ENCODE measurements at regions not wholly inside any gene's neighbourhood (a gene's known extent, or its start where the extent isn't known, plus 50 kb on each side); places are given as distances from the start of the nearest gene placed in this dataset.

DNA sequence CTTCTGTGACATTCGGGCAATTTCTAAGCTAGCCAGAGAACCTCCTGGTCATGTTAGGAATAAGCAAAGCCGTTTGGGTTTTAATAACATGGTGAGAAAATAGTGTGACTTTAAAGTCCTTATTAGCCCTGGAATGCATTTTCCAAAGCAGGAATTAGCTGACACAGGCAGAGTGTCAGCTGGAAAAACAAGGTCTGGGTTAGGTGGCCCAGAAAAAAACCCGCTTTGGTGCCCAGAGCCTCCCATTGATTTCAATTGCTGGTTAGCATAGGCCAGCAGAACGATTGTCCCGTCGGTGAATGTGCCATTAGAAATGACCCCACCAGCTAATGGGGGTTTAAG lies 62.1 kb upstream of the CPEB4 start:
- Histone ChIP-seq H3K27ac (peak overlapping the region; percentile 82), H3K4me2 (no peak overlapping the region), H3K79me2 (no peaks in the 10 kb centered on the region), H4K20me1 (ENCODE audit: insufficient read depth, poor library complexity, severe bottlenecking) (no peaks in the 10 kb centered on the region), H3K36me3 (replicated peaks; ENCODE audit: insufficient read depth, low read depth) (no peaks in the 10 kb centered on the region), H2AFZ (no peak overlapping the region), H3K27me3 (no peaks in the 10 kb centered on the region), H3K9me3 (ENCODE audit: low read depth) (no peaks in the 10 kb centered on the region), H3K4me3 (no peak overlapping the region), H3K9me2 (replicated peaks; ENCODE audit: insufficient read depth) (no peaks in the 10 kb centered on the region), H3K4me1 (ENCODE audit: insufficient read depth) (peaks cover 30% of the 10 kb centered on the region)
- WGBS (ENCODE audit: low lambda C conversion rate, missing lambda C conversion rate), result 77% methylated on average over 6 of the region's 6 CpGs
- TF ChIP-seq, protein P1, sequence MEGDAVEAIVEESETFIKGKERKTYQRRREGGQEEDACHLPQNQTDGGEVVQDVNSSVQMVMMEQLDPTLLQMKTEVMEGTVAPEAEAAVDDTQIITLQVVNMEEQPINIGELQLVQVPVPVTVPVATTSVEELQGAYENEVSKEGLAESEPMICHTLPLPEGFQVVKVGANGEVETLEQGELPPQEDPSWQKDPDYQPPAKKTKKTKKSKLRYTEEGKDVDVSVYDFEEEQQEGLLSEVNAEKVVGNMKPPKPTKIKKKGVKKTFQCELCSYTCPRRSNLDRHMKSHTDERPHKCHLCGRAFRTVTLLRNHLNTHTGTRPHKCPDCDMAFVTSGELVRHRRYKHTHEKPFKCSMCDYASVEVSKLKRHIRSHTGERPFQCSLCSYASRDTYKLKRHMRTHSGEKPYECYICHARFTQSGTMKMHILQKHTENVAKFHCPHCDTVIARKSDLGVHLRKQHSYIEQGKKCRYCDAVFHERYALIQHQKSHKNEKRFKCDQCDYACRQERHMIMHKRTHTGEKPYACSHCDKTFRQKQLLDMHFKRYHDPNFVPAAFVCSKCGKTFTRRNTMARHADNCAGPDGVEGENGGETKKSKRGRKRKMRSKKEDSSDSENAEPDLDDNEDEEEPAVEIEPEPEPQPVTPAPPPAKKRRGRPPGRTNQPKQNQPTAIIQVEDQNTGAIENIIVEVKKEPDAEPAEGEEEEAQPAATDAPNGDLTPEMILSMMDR (IDR thresholded peaks at IDR 0.05; ENCODE audit: poor library complexity), result no peak
- TF ChIP-seq EZH2phosphoT487 (IDR thresholded peaks at IDR 0.05; ENCODE audit: low read depth, severe bottlenecking, unreplicated experiment) (no peak), EZH2 (IDR thresholded peaks at IDR 0.05; ENCODE audit: borderline replicate concordance) (no peak)
- DNase-seq (ENCODE audit: low spot score), result no peak

DNA sequence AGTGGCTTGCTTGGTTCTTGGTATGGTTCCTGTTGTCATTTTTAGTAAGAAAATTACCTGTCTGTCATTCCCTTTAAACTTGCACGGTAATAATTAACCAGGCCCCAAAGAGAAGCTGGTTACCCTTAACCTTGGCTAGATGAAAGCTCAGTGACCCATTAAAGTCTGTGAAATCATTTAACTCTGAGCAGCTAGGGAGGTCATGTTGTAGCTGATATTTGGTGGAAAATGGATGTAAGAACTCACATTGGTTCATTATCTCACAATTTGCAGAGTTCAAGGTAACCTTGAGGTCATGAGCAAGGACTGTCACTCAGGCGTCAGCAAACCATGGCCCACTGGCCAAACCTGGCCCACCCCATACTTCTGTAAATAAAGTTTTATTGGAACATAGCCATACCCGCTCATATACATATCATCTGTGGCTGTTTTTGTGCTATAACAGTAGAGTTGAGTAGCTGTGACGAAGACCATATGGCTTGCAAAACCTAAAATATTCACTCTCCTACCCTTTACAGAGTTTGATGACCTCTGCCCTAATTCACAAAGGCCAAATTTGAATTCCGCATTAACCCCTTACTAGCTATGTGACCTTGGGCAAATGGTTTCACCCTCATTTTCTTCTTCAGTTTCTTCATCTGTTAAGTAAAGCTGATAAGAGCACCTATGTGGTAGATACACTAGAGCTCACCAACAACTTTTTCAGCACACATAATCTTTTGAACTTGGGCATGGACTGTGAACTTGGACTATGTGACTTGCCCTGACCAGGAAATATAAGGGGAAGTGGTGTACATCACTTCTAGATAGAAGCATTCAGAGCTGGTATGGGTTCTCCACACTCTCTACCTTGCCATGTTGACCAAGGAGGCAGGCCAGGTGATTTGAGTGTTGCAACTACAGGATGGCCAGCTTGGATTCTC lies 61.5 kb upstream of the CPEB4 start:
- no peaks in the 10 kb centered on the region for H3K9me2 ChIP-seq (replicated peaks; ENCODE audit: insufficient read depth)
- H4K20me1 ChIP-seq (ENCODE audit: insufficient read depth, poor library complexity, severe bottlenecking), result no peaks in the 10 kb centered on the region
- H3K4me1 ChIP-seq (ENCODE audit: insufficient read depth), result peaks cover 30% of the 10 kb centered on the region
- H3K9me3 ChIP-seq (ENCODE audit: low read depth), result no peaks in the 10 kb centered on the region
- DNase-seq (ENCODE audit: low spot score), result no peak
- peak overlapping the region; percentile 82 for H3K27ac ChIP-seq
- TF ChIP-seq EZH2 (IDR thresholded peaks at IDR 0.05; ENCODE audit: borderline replicate concordance) (no peak), EZH2phosphoT487 (IDR thresholded peaks at IDR 0.05; ENCODE audit: low read depth, severe bottlenecking, unreplicated experiment) (no peak)
- TF ChIP-seq, protein P1 (IDR thresholded peaks at IDR 0.05; ENCODE audit: poor library complexity), result no peak
- no peaks in the 10 kb centered on the region for H3K79me2 ChIP-seq
- no peak overlapping the region for H3K4me3 ChIP-seq
- no peak overlapping the region for H2AFZ ChIP-seq
- 73% methylated on average over 5 of the region's 5 CpGs for WGBS (ENCODE audit: low lambda C conversion rate, missing lambda C conversion rate)
- H3K4me2 ChIP-seq, result no peak overlapping the region
- H3K36me3 ChIP-seq (replicated peaks; ENCODE audit: insufficient read depth, low read depth), result no peaks in the 10 kb centered on the region
- H3K27me3 ChIP-seq, result no peaks in the 10 kb centered on the region

DNA sequence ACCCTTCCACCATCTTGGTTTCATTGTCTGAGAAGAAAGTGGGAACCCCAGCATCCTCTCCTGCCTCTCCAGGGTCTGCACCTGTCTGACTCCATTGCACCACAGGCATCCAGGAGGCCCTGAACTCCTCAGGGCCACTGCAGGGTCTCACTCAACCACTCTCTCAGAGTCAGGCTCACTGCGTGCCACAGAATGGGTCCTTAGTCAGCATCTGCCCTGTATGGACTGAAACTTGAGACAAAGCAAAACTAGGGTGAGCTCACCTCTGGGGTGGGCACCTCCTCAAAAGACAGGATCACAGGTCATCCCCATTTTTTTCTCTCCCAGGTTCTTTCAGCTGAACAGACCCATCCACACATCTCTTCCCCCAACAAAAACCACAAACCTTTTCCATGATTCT lies 59.2 kb upstream of the CPEB4 start:
- Histone ChIP-seq H3K9me3 (ENCODE audit: low read depth) (no peaks in the 10 kb centered on the region), H3K27me3 (no peaks in the 10 kb centered on the region), H3K4me2 (no peak overlapping the region), H3K36me3 (replicated peaks; ENCODE audit: insufficient read depth, low read depth) (no peaks in the 10 kb centered on the region), H4K20me1 (ENCODE audit: insufficient read depth, poor library complexity, severe bottlenecking) (no peaks in the 10 kb centered on the region), H3K4me1 (ENCODE audit: insufficient read depth) (peaks cover 22% of the 10 kb centered on the region), H3K4me3 (no peak overlapping the region), H3K27ac (no peak overlapping the region), H3K9me2 (replicated peaks; ENCODE audit: insufficient read depth) (no peaks in the 10 kb centered on the region), H2AFZ (no peak overlapping the region), H3K79me2 (no peaks in the 10 kb centered on the region)
- TF ChIP-seq, protein P1 (IDR thresholded peaks at IDR 0.05; ENCODE audit: poor library complexity), result no peak
- no peak for DNase-seq (ENCODE audit: low spot score)
- WGBS (ENCODE audit: low lambda C conversion rate, missing lambda C conversion rate), result 100% methylated on average over 1 of the region's 1 CpG

All from hepatocyte (in vitro differentiated cells).